GM23248 (cell line): ENCODE measurements at regions not wholly inside any gene's neighbourhood (a gene's known extent, or its start where the extent isn't known, plus 50 kb on each side); places are given as distances from the start of the nearest gene placed in this dataset.

Experiments
- EZH2 ChIP-seq: fragments of 200-600 bp; sonication (generic); IDR thresholded peaks from 2 replicates; pipeline ENCODE4 v1.6.1; 2018; ENCODE audit warnings: antibody characterized with exemption, mild to moderate bottlenecking; ENCODE audit not compliant: insufficient read depth, poor library complexity, severe bottlenecking
- EZH2phosphoT487 ChIP-seq: fragments of 200-600 bp; sonication (generic); IDR thresholded peaks from 2 replicates; pipeline ENCODE4 v1.6.1; 2018; ENCODE audit warnings: antibody characterized with exemption, moderate library complexity, mild to moderate bottlenecking, low read depth; ENCODE audit not compliant: insufficient read depth

DNA sequence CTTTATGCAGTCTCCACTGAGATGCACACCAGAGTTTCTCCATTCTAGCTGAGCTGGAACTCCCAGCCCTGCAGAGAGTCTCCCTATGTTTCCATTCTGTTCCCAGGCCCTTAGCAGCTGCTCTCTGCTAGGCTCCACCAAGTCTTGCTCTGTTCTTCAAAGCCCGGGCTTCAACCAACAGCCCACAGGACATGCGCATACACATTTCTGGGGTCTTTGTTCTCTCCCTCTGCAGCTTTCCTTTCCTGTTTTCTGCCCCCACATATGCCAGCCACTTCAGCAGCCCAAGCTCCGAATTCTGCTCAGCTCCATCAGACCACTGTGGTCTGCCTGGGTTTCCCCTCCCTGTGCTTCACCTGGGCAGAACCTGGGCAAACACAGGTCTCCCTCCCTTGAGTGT, 205.9 kb downstream of the CBLN1 start:
- no peak for TF ChIP-seq EZH2phosphoT487
- TF ChIP-seq EZH2: no peak
